Neuronal stem cell (in vitro differentiated cells): ENCODE measurements at regions not wholly inside any gene's neighbourhood (a gene's known extent, or its start where the extent isn't known, plus 50 kb on each side); places are given as distances from the start of the nearest gene placed in this dataset. TPM values are rescaled to one million over a fixed set of nuclear protein-coding genes. Genes with fewer than 3 reads are reported as not detected.

ENCODE experiments used
- DNase-seq: peaks from one replicate; pipeline ENCODE4 v3.0.0-alpha.2; 2013; ENCODE audit warnings: low spot score
- H2AFZ ChIP-seq: one replicate; pipeline ENCODE4 v1.6.1; 2013; ENCODE audit warnings: mild to moderate bottlenecking, low read length, inconsistent platforms
- H2AK5ac ChIP-seq: 2 replicates; pipeline ENCODE4 v1.6.1; 2013; ENCODE audit warnings: low read depth, mild to moderate bottlenecking, inconsistent platforms, low read length, moderate library complexity, mixed read lengths
- H2BK120ac ChIP-seq: 2 replicates; pipeline ENCODE4 v1.6.1; 2013; ENCODE audit warnings: low read depth, mild to moderate bottlenecking, inconsistent platforms, low read length, moderate library complexity, mixed read lengths
- H2BK12ac ChIP-seq: one replicate; pipeline ENCODE4 v1.6.1; 2013; ENCODE audit warnings: low read length, inconsistent platforms
- H2BK15ac ChIP-seq: 2 replicates; pipeline ENCODE4 v1.6.1; 2013; ENCODE audit warnings: mild to moderate bottlenecking, low read length, inconsistent platforms, mixed read lengths
- H2BK5ac ChIP-seq: one replicate; pipeline ENCODE4 v1.6.1; 2013; ENCODE audit warnings: inconsistent platforms, mild to moderate bottlenecking, low read length, moderate library complexity
- H3K14ac ChIP-seq: one replicate; pipeline ENCODE4 v1.6.1; 2013; ENCODE audit warnings: low read length, inconsistent platforms
- H3K18ac ChIP-seq: 2 replicates; pipeline ENCODE4 v1.6.1; 2013; ENCODE audit warnings: low read length, inconsistent platforms
- H3K23ac ChIP-seq: 2 replicates; pipeline ENCODE4 v1.6.1; 2013; ENCODE audit warnings: low read depth, mild to moderate bottlenecking, mixed read lengths, low read length, inconsistent platforms; ENCODE audit not compliant: poor library complexity
- H3K27ac ChIP-seq: replicated peaks from 3 replicates; pipeline ENCODE4 v1.5.1; 2013; ENCODE audit warnings: low read length, inconsistent platforms
- H3K27me3 ChIP-seq, 3 experiments: 2 replicates each; pipeline ENCODE4 v1.6.1; 2013; ENCODE audit warnings: low read length in 3 of 3, mild to moderate bottlenecking in 2 of 3, inconsistent platforms in 1 of 3, low read depth in 1 of 3, mixed read lengths in 1 of 3, moderate library complexity in 1 of 3; ENCODE audit not compliant: control insufficient read depth in 3 of 3, insufficient read depth in 3 of 3
- H3K36me3 ChIP-seq, 2 donors: replicated peaks in 1 of 2; 2 replicates each; pipeline ENCODE4 v1.6.1; 2013; ENCODE audit warnings: low read length in 2 of 2; ENCODE audit not compliant: control insufficient read depth in 2 of 2, insufficient read depth in 2 of 2
- H3K4ac ChIP-seq: 2 replicates; pipeline ENCODE4 v1.6.1; 2013; ENCODE audit warnings: inconsistent platforms, mild to moderate bottlenecking, low read length, moderate library complexity
- H3K4me1 ChIP-seq, 2 donors: 1 replicate in 1 of 2; 2 replicates in 1 of 2; pipeline ENCODE4 v1.6.1; 2013; ENCODE audit warnings: low read length in 2 of 2, low read depth in 1 of 2; ENCODE audit not compliant: control insufficient read depth in 2 of 2, insufficient read depth in 1 of 2
- H3K4me2 ChIP-seq: one replicate; pipeline ENCODE4 v1.6.1; 2013; ENCODE audit warnings: mild to moderate bottlenecking, low read length, inconsistent platforms; ENCODE audit not compliant: insufficient read depth, poor library complexity, severe bottlenecking
- H3K4me3 ChIP-seq, 2 donors: 2 replicates each; pipeline ENCODE4 v1.5.1; 2013; ENCODE audit warnings: low read length in 2 of 2, mild to moderate bottlenecking in 2 of 2, inconsistent platforms in 1 of 2, moderate library complexity in 1 of 2
- H3K79me1 ChIP-seq: one replicate; pipeline ENCODE4 v1.6.1; 2013; ENCODE audit warnings: low read depth, mild to moderate bottlenecking, inconsistent platforms, low read length, moderate library complexity
- H3K9ac ChIP-seq: one replicate; pipeline ENCODE4 v1.6.1; 2013; ENCODE audit warnings: mild to moderate bottlenecking, low read depth, low read length, inconsistent platforms; ENCODE audit not compliant: poor library complexity
- H3K9me3 ChIP-seq, 2 donors: replicated peaks in 1 of 2; 2 replicates each; pipeline versions ENCODE3 to v1.6.1; 2013; ENCODE audit warnings: low read length in 2 of 2, mild to moderate bottlenecking in 2 of 2, inconsistent platforms in 1 of 2, low read depth in 1 of 2, mixed read lengths in 1 of 2, moderate library complexity in 1 of 2; ENCODE audit not compliant: control insufficient read depth in 2 of 2, insufficient read depth in 1 of 2
- H4K8ac ChIP-seq: one replicate; pipeline ENCODE4 v1.6.1; 2013; ENCODE audit warnings: low read depth, mild to moderate bottlenecking, inconsistent platforms, low read length, moderate library complexity
- H4K91ac ChIP-seq: one replicate; pipeline ENCODE4 v1.6.1; 2013; ENCODE audit warnings: low read length, low read depth, mild to moderate bottlenecking, inconsistent platforms; ENCODE audit not compliant: poor library complexity
- WGBS, 2 donors: extraction: QIAGEN DNeasy Blood & Tissue Kit; methylation state at CpG; one replicate each; pipeline ENCODE4 v1.1.7; 2013; ENCODE audit warnings: missing lambda C conversion rate in 2 of 2, mixed read lengths in 1 of 2; ENCODE audit not compliant: insufficient read length in 2 of 2, insufficient replicate concordance in 1 of 2; ENCODE audit errors: extremely low coverage in 2 of 2; 5-methylcytosine and 5-hydroxymethylcytosine counted together
- small RNA-seq: library from polyadenylated mRNA; stranded (forward); fragments of <200 nt; extraction: miRNeasy Mini kit (QIAGEN cat#:217004); gene quantifications from one replicate; pipeline ENCODE3, GENCODE V24; 2013; ENCODE audit not compliant: insufficient read depth

DNA sequence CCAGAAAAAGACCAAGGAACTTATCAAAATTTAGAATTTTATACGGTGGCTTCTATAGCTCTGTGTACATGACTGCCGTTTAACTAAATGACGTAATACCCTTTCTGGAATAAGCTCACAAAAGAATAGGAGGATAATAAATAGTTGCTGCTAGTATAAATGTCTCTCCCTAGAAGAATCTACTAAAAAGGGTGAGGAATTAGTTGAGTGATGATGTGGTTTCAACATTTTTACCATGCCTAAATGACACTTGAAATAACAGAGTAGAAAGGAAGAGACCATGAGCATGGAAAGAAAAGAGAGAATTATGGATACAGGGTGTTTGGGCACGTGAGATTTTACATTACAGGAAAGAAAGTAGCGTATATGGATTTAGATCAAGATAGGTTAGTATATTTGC lies 231.1 kb downstream of the ARAP2 start:
- no peak overlapping the region for H3K27ac ChIP-seq
- H2BK12ac ChIP-seq = no peak overlapping the region
- no peak overlapping the region for H2AK5ac ChIP-seq
- no peak for DNase-seq
- no peak overlapping the region for H4K8ac ChIP-seq
- WGBS, 2 donors = no CpG with 5 or more reads among the region's 5 CpGs
- no peak overlapping the region for H2AFZ ChIP-seq
- H3K4ac ChIP-seq = no peak overlapping the region
- H3K23ac ChIP-seq = no peak overlapping the region
- H3K18ac ChIP-seq = no peak overlapping the region
- H3K4me3 ChIP-seq = no peak overlapping the region
- no peak overlapping the region for H2BK15ac ChIP-seq
- H3K14ac ChIP-seq = no peak overlapping the region
- no peak overlapping the region for H2BK120ac ChIP-seq
- H3K4me1 ChIP-seq = peaks cover 0 to 3% of the 10 kb centered on the region in 2 donors
- H3K36me3 ChIP-seq = no peaks in the 10 kb centered on the region
- H2BK5ac ChIP-seq = no peak overlapping the region
- no peaks in the 10 kb centered on the region for H3K79me1 ChIP-seq
- no peaks in the 10 kb centered on the region for H3K27me3 ChIP-seq
- no peak overlapping the region for H4K91ac ChIP-seq
- no peak overlapping the region for H3K9ac ChIP-seq
- H3K4me2 ChIP-seq = no peak overlapping the region
- peaks cover 0 to 2% of the 10 kb centered on the region in 2 donors for H3K9me3 ChIP-seq

Small RNA genes lying in the stretch of these regions (small RNA-seq; reads per million reads assigned to genes)
- gene AC097535.2 (not detected), gene RF01210 (not detected), gene RNU6-573P (not detected)
